Stimulated activated CD4-positive, alpha-beta T cell treated with anti-CD3 and anti-CD28 coated beads, Interleukin-1b, Interleukin-23, amount 100 ng/mL, for 4 hours (primary cell): ENCODE measurements at regions not wholly inside any gene's neighbourhood (a gene's known extent, or its start where the extent isn't known, plus 50 kb on each side); places are given as distances from the start of the nearest gene placed in this dataset.
"Not testable (repeated sequence)": the region's sequence is repeated elsewhere in the genome, so short reads cannot be mapped to it uniquely, and the experiment has no call there.

ENCODE experiments used
- DNase-seq, 2 donors: peaks; one replicate each; pipeline ENCODE4 v3.0.0-alpha.2; 2020; ENCODE audit warnings: low read depth in 2 of 2

DNA sequence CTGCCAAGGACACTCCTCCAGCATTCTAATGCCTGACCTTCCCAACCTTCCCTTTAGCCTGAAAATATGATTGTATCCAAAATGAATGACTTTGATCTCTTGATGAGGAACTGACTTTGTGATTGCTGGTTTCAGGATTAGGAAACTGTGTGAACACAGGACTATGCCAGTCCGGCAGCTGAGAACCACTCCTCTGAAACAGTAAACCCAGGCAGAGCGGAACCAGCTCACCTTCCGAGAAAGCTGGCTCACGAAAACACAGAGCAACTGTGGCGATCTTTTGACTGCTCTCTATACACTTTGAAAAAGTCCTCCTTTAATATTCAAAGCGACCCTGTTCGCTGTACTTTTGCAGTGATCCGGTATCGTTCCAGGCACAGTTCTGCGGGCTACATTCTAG is 258.8 kb upstream of the IRS2 start:
- DNase-seq = no peak

DNA sequence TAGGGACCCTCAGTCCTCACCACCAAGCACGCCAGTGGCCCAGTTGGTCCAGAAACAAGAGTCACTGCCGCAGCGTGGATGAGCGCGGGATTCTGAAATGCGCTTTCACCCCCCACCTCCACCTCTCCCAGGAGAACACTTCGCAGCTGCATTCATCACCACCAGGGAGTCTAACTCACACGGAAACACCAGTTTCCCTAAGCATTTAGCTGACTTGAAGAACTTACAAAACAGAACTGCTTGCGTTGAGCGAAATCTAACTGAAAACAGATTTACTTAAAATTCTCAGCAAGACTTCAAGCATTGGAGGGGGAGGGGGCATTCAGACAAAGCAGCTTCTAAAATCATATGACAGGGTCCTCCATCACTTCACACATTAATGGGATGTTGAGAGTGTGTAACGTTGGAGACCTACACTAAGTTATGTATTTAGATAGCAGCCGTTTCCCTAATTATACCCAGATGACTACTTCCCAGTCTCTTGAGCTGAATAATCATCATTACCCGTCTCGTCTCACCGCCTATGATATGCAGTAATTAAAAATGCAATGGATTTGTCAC is 258.2 kb upstream of the IRS2 start:
- no peak for DNase-seq

DNA sequence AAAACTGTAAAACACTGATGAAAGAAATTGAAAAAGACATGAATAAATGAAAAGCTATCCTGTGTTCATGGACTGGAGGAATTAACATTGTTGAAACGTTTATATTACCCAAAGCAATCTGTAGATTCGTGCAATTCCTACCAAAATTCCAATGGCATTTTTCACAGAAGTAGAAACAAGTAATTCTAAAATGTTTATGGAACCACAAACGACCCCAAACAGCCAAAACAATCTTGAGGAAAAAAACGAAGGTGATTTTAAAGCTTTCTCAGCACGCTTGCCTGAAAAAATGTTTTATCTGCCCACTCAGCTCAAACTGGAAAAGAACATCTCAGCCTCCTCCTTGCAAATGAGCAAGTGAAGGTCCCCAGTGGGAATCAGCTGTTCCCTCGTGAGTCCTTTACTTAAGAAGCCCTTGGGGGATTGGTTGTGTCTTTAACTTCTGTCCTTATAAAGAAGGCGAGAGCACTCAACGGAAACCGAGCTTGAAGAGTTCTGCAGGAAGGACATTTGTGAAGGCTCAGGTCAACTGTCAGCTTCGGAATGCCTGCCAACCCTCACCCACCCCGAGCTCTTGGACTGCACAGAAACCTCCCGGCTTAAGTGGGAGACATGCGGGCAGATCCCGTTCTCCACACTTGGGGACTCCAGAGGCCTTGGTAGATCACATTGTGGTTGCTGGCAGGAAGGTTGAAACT is 256.0 kb upstream of the IRS2 start:
- no peak for DNase-seq

DNA sequence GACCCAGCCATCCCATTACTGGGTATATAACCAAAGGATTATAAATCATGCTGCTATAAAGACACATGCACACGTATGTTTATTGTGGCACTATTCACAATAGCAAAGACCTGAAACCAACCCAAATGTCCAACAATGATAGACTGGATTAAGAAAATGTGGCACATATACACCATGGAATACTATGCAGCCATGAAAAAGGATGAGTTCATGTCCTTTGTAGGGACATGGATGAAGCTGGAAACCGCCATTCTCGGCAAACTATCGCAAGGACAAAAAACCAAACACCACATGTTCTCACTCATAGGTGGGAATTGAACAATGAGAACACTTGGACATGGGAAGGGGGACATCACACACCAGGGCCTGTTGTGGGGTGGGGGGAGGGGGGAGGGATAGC is 255.3 kb upstream of the IRS2 start:
- not testable (repeated sequence) for DNase-seq

DNA sequence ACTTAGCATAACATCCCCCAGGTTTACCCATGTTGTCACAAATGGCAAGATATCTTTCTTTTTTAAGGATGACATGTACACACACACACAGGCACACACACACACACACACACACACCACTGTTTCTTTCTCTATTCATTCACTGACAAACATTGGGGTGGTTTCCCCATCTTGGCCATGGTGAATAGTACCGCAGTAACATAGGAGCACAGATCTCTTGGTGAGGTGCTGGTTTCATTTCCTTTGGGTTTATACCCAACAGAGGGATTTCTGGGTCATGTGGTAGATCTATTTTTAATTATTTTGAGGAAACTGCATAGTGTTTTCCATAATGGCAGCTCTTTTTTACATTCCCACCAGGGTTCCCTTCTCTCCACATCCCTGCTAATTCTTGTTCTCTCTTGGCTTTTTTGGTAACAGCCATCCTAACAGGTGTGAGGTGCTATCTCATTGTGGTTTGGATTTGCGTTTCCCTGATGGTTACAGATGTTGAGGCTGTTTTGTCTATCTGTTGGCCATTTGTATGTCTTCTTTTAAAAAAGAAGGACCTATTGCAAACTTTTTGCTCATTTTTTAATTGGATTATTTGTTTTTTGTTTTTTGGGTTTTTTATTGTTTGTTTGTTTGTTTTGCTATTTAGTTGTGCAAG is 251.7 kb upstream of the IRS2 start:
- no peak for DNase-seq

DNA sequence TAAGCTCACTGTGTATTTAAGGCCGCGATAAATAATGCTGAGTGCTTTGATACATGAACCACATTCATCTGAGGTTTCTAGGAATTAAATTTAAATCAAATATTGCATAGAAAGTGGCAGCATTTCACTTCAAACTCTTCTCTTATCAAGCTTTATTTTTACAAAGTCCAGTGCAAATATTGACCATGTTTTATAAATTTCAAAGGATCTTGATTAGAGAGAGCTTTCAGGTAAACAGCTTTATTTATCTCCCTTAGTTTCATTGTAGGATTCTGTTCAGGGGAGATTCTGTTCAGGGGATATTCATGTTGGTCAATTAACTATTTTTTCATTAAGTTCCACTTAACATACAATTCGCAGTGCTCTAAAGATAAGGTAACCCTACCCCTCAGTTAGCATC is 249.7 kb upstream of the IRS2 start:
- DNase-seq = no peak

DNA sequence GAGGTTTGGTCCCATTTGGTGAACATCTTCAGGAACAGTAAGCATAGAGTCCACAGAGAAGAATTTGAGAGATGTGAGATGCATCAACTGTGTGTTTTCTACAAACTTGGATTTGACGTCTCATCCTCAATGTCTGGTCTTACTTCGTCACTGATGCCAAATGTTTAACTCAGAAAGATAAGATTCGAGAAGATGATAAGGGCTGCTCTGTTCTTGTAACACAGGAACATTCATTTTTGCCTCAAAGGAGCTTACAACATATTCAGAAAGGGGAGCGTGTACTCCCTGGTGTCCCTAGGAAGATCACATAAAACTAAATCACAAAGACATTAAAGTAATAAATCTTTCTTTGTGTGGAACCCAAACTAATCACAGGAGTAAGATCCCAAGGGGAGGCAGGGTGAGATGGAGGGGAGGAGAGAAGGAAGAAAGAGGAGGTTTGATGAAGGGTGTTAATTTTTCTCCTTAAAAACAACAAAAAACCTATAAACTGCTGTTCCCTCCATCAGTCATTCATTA is 247.7 kb upstream of the IRS2 start:
- no peak for DNase-seq

DNA sequence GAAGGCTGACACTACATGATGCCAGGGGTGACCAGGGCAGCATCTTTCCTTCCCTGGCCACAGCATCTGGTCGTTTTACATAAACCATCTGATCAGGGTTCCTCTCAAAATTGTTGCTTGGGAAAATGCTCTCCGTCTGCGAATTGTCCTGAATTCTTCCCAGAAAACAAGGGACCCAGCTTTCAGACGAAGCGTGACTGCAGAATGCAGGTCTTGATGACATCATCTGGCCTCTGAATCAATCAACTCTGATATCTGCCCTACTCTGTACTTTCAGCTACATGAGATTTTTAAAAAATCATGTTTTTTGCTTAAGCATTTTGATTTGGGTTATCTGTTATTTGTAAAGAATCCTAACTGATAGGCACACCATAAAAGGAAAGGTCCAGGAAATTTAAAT is 246.6 kb upstream of the IRS2 start:
- DNase-seq = no peak

DNA sequence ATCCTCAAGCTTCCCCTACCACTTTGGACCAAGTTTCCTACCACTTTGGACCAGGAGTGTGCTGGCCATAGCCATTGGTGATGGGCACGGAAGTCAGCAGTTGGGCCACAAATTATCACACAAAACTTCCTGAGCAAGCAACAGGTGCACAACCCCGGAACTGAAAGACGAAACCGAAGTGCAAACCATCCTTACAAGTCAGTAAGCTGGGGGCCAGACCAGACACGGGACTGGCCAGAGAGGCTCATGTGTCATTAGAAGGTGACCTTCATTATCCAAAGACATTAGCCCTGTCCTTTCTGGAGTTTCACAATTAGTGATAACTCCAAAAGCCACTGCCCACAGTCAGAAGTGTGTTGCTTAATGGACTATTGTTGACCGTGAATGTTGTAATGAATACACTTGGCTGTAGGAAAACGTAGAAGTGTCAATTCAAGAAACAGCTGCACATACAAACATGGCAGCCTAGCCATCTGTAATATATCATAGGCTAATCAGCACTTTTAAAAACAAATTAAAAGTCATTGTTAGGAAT is 244.1 kb upstream of the IRS2 start:
- DNase-seq = no peak

DNA sequence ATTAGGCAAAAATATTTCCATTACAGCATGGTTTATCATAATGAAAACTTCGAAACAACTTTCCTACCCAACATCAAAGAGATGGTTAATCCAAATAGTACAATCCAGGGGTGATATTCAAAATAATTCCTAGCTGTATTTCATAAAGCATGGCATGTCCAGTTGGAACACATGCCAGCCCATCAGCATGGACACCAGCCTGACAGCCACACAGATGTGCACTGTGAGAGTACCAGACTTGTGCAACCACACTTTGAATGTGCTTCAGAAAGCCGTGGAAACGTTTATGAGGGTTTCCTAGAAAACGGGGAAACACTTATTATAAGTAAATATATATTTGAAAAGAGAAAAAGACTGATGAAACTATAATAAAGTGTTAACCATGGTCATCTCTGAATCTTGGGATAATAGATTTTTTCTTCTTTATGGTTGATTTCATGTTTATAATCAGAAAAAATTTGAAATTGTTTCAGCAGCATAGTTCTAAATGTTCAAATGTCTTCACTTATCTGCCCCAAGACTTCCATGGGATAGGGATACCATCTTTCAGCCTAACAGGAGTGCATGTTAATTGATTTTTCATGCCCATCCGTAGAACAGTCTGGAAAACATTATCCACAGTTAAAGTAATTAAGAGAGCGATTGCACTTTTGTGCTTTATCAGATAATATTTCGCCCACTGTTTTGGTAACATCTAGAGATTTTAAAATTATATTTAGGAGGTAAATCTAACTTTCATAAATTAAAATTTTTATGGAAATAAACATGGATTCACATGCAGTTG is 242.6 kb upstream of the IRS2 start:
- no peak for DNase-seq

DNA sequence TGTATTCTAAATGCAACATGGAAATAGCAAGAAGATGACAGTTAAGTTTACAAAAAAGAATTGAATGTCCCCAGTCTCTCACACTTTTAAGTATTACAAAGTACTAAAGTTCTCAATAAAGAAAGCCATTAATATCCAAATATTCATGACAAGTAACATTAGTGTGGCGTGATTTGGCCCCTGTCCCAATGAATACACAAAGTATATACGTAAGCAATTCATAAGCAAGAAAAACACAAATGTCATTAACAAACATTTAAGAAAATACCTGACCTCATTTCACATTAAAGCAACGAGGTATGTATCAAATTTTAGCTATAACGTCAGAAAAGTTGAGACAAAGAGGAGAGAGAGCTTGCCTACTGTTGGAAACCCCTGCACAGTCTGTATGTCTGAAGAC is 241.9 kb upstream of the IRS2 start:
- DNase-seq = no peak

DNA sequence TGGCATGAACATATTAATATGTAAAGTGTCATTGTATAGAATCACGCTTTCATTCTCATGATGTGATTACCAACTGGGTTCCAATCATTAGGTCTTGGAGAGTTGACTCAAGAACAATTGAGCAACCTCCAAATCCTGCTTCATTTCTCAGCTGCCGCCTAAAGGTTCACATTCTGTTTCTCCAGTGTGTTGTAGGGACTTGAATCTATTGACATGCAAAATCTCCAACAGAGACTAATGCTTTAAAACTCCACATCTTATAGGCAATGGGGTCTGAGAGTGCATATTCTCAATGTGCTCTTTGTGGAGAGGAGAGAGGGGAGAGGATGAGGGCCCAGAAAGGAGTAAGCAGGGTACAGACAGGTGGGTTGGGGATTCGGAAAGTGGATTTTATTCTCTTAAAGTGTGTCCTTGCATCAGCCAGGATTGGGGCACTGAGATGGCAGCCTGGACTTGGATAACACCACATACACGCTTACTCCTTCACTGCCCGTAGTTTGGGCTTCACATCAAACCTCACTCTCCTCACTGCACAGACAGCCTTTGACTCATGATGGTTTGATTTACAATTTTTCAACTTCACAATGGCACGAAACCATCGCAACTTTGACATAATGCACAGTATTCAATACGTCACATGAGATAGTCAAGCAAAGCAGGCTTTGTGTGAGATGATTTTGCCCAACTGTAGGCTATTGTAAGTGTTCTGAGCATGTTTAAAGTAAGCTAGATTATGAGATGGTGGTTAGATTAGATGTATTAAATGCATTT is 241.3 kb upstream of the IRS2 start:
- no peak for DNase-seq

DNA sequence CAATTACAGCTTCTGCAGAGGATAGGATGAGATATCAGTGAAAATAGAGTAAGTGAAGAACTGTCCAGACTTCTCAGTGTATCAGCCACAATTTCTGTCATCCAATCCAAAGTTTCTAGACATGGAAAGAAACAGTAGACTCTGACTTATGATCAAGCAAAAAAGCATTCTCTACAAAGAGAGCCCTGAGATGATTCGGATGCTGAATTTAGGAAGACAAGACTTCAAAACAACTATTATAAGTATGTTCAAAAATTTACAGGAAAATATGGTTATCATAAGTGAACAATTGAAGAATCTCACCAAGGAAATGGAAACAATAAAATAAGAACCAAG is 238.2 kb upstream of the IRS2 start:
- DNase-seq = no peak

DNA sequence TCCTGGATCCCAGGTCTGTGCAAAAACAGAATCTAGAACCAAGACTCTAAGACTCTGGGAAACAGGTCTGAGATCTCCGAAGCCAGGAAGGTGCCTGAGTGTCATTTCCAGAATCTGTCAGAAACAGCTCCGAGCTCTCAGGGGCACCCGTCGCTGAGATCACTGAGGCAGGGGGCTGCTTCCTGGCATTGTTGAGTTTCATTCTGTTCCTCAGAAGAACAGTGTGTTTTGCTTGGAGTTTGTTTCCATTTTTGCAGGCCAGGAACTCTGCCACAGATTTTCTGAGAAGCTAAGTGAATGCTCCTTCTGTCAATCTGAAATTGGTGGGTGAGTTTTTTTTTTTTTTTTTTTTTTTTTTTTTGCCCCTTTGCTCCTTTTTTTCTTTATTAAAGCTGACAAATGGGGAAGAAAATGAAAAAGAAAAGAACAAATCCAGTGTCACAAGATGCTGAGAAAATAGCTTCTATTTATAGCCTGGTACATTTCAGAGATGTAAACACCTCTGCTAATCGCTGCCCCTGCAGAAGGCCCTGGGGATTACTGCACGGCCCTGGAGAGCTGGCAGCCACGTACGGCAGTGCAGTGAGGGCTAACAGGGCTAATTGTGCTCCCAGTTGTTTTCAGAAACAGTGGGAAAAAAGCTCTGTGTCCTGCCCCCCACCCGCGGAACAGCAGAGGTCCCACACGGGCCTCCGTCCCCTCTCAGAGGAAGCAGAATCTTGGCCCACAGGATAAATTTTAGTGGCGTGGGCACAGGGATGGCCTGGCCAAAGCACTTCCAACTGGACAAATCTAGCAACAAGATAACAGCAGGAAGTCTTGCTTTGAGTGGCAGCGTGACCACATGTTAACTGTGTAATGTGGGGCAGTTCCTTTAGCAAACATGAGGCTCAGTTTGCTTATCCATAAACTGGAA is 237.6 kb upstream of the IRS2 start:
- no peak for DNase-seq

DNA sequence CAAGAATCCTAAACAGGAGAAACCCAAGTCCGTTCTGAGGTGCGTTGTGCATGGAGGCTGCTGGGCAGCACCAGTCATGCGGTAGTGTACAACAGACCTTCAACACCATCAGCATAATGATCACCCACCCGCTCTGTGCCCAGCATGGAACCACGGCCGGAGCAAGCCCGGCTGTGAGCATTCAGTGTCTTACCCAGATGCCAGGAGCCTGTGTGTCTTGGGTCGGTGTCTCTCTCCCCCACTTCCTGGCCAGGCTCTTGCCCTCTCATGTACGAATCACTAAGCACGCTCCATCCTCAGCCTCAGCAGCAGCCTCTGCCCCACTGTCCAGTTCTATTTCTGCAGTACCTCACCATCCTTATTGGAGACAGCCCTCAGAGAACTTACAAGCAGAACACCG is 231.6 kb upstream of the IRS2 start:
- DNase-seq = no peak

DNA sequence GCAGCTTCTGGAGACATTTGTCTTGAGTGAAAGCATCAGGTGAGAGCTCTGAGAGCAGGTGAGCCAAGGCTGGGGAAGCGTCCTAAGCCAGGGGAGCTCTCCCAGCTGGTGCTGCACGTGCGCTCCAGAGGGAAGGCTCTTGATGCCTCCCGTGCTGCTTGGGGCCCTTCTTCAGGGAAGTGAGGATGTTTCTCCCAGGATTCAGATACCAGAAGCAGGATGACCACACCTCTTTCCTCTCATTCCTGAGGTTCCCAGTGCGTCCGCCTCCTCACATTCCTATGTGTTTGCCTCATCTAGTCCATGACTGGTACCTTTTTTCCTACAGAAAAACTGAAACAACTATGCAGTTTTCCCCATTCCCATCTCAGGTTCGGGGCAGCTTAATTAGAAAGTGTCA is 231.0 kb upstream of the IRS2 start:
- no peak for DNase-seq

DNA sequence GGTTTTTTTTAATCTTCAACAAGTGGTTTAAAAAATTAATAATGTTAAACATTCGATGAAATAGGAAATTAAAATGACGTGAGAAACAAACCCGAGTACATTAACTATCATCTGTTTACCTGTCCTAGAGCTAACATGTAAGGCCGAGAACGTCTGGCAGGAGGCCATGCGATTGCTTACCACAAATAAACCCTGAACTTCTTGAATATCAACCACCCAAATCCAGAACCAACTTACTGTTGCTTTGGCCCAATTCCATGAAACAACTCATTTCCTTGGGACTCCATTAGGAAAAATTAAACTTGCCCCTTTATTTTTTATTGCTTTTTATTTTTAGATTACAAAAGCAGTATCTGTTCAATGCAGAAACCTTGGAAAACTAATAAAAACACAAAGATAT is 228.9 kb upstream of the IRS2 start:
- DNase-seq = no peak

DNA sequence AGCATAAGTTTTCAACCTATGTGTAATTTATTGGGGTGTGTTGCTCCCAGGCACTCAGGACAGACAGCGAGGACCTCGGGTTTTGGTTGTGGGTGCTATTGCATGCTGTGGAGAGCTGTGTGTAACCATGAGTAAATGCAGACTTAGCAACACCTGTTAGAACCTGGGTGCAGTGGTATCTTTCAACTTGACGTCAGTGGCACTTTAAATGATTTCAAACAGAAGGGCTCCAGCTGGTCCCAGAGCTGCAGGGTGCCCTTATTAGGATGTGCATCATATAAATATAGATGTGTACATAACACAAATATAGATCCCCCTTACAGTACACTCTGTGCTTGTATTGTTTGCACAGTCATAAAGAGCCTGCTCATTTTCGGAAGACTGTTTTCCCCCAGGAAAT is 228.3 kb upstream of the IRS2 start:
- DNase-seq = no peak

DNA sequence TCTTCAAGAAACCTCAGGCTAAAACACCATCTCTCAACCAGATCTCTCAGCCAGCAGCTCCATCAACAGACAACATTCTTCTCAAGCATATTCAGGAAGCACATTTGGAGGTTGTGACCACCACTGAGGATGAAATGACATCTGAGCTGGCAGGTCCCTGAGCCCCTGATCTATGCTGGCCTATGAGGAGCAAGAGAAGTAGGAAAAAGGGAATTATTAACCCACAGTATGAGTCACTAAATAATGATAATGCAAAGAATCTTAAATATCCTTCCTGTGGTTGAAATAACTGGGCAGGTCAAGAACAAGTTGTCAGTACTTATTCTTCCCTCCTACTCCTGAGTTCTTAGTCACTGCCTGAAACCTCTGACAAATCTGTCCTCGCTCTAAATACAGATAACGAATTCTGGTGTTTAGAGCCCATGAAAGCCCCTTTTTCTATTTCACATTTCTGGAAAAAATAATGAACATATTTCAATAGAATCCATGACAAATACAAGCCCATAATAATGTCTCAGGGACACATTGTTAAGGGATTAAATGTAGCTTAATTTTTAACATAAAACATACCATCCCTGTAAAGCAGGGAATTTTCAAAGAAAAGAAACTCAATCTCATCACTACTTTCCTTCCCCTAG is 225.8 kb upstream of the IRS2 start:
- no peak for DNase-seq
